Adrenal gland (tissue), 9 donors: ENCODE measurements at regions not wholly inside any gene's neighbourhood (a gene's known extent, or its start where the extent isn't known, plus 50 kb on each side); places are given as distances from the start of the nearest gene placed in this dataset.

Experiments
- DNase-seq, 7 donors: peaks; one replicate each; pipeline ENCODE4 v3.0.0-alpha.2; 2019 to 2020
- H3K27ac ChIP-seq, 5 donors: fragments of 200-600 bp; sonication (generic) in 4 of 5; 1 replicate in 3 of 5; 2 replicates in 2 of 5; pipeline versions ENCODE4 v1.5.1 to v1.8.0; 2016 to 2020; ENCODE audit warnings: mild to moderate bottlenecking in 1 of 5
- H3K27me3 ChIP-seq: fragments of 200-600 bp; 2 replicates; pipeline ENCODE4 v1.8.0; 2021
- H3K36me3 ChIP-seq, 2 donors: fragments of 200-600 bp; replicated peaks in 1 of 2; 1 replicate in 1 of 2; 2 replicates in 1 of 2; pipeline versions ENCODE4 v1.5.1 to v1.8.0; 2018 to 2022
- H3K4me1 ChIP-seq, 2 donors: fragments of 200-600 bp; replicated peaks in 1 of 2; 1 replicate in 1 of 2; 2 replicates in 1 of 2; pipeline versions ENCODE4 v1.5.1 to v1.8.0; 2018 to 2021
- H3K4me3 ChIP-seq, 4 donors: fragments of 200-600 bp; sonication (generic) in 3 of 4; one replicate each; pipeline ENCODE4 v1.5.1; 2016 to 2018
- H3K9me3 ChIP-seq, 3 donors: fragments of 200-600 bp; sonication (generic) in 1 of 3; replicated peaks in 1 of 3; 1 replicate in 2 of 3; 2 replicates in 1 of 3; pipeline versions ENCODE4 v1.5.1 to v1.8.0; 2016 to 2021
- CTCF ChIP-seq, 6 experiments: fragments of 450-650 bp in 4 of 6; fragments of 200-600 bp in 2 of 6; sonication (generic) in 1 of 6; IDR thresholded peaks; 1 replicate in 5 of 6; 2 replicates in 1 of 6; pipeline versions ENCODE4 v1.5.1 to v1.8.0; 2016 to 2021; ENCODE audit warnings: antibody characterized with exemption in 6 of 6, mild to moderate bottlenecking in 2 of 6, moderate library complexity in 1 of 6
- POLR2A ChIP-seq, 2 donors: fragments of 450-650 bp; IDR thresholded peaks; one replicate each; pipeline ENCODE4 v1.6.1; 2017; ENCODE audit warnings: antibody characterized with exemption in 2 of 2, mild to moderate bottlenecking in 2 of 2, moderate library complexity in 1 of 2
- WGBS, 4 donors: extraction: QIAGEN DNeasy Blood & Tissue Kit in 2 of 4; methylation state at CpG; one replicate each; pipeline versions ENCODE4 v1.1.5 to v1.1.7; 2013 to 2017; 5-methylcytosine and 5-hydroxymethylcytosine counted together
- intact Hi-C, 2 donors: fragments of 100-400 bp; cut with DNase I; formaldehyde crosslinking; loops; one replicate each; pipeline versions ENCODE4 v1.14.1 to v1.15.0; 2022 to 2023
- donor health status: healthy with polysubstance abuse.
- donor health status: Bipolar disorder and iron deficiency.
- donor health status: DM: yes; HTN: yes; CAD: no.
- donor health status: DM: no; HTN: no; CAD: no.
- donor health status: DM: no; HTN: no; CAD: no.

GRCh38 chr3:164030194-164030593 lies 1048.1 kb downstream of the SI start:
- H3K27ac ChIP-seq = no peak overlapping the region
- intact Hi-C loops = no loop called here
- no peaks in the 10 kb centered on the region for H3K9me3 ChIP-seq
- no peaks in the 10 kb centered on the region for H3K27me3 ChIP-seq
- 62 to 70% (median 65%) methylated on average over 4 of the region's 4 CpGs for WGBS, 4 donors
- DNase-seq = no peak
- TF ChIP-seq CTCF (IDR thresholded peaks at IDR 0.05) = no peak
- no peak for TF ChIP-seq POLR2A (IDR thresholded peaks at IDR 0.05)
- H3K4me1 ChIP-seq = no peaks in the 10 kb centered on the region
- no peak overlapping the region for H3K4me3 ChIP-seq
- H3K36me3 ChIP-seq = no peaks in the 10 kb centered on the region

GRCh38 chr3:164024786-164025185 lies 1053.5 kb downstream of the SI start:
- 76 to 83% (median 79%) methylated on average over 10 of the region's 10 CpGs for WGBS, 4 donors
- no peak for TF ChIP-seq CTCF (IDR thresholded peaks at IDR 0.05)
- no peak for TF ChIP-seq POLR2A (IDR thresholded peaks at IDR 0.05)
- Histone ChIP-seq H3K4me3 (no peak overlapping the region), H3K27ac (no peak overlapping the region), H3K27me3 (no peaks in the 10 kb centered on the region), H3K36me3 (no peaks in the 10 kb centered on the region), H3K9me3 (no peaks in the 10 kb centered on the region), H3K4me1 (no peaks in the 10 kb centered on the region)
- intact Hi-C loops = no loop called here
- no peak for DNase-seq

GRCh38 chr3:164023480-164023879 lies 1054.8 kb downstream of the SI start:
- Histone ChIP-seq H3K27me3 (no peaks in the 10 kb centered on the region), H3K27ac (no peak overlapping the region), H3K36me3 (no peaks in the 10 kb centered on the region), H3K4me1 (no peaks in the 10 kb centered on the region), H3K9me3 (no peaks in the 10 kb centered on the region), H3K4me3 (no peak overlapping the region)
- WGBS, 4 donors = 70 to 98% (median 77%) methylated on average over 3 to 4 of the region's 4 CpGs
- intact Hi-C loops = no loop called here
- no peak for DNase-seq
- TF ChIP-seq POLR2A (IDR thresholded peaks at IDR 0.05) (no peak), CTCF (IDR thresholded peaks at IDR 0.05) (no peak)

- no peaks in the 10 kb centered on the region for H3K36me3 ChIP-seq
- no peak overlapping the region for H3K27ac ChIP-seq
- no peaks in the 10 kb centered on the region for H3K9me3 ChIP-seq
- no peaks in the 10 kb centered on the region for H3K27me3 ChIP-seq
- no peak for DNase-seq
- no peaks in the 10 kb centered on the region for H3K4me1 ChIP-seq
- 78 to 95% (median 87%) methylated on average over 9 of the region's 9 CpGs for WGBS, 4 donors
- H3K4me3 ChIP-seq = no peak overlapping the region
- TF ChIP-seq POLR2A (IDR thresholded peaks at IDR 0.05) (no peak), CTCF (IDR thresholded peaks at IDR 0.05) (no peak)
- intact Hi-C loops = no loop called here
Measured at GRCh38 chr3:164018500-164018899, 1059.8 kb downstream of the SI start.
